HCT116 (cell line): ENCODE measurements at regions not wholly inside any gene's neighbourhood (a gene's known extent, or its start where the extent isn't known, plus 50 kb on each side); places are given as distances from the start of the nearest gene placed in this dataset.

Experiments
- EZH2 ChIP-seq: fragments of 200-600 bp; sonication (generic); IDR thresholded peaks from 2 replicates; pipeline ENCODE4 v1.6.1; 2017; ENCODE audit warnings: antibody characterized with exemption, mixed run types
- JUND ChIP-seq: IDR thresholded peaks from 2 replicates; pipeline ENCODE4 v1.6.1; 2012
- POLR2A ChIP-seq: IDR thresholded peaks from 2 replicates; pipeline ENCODE4 v1.7.0; 2011; ENCODE audit warnings: borderline replicate concordance; ENCODE audit not compliant: insufficient read depth, insufficient read length; ENCODE audit errors: extremely low read depth
- POLR2AphosphoS5 ChIP-seq: IDR thresholded peaks from 2 replicates; pipeline ENCODE4 v1.6.1; 2011; ENCODE audit warnings: mild to moderate bottlenecking, low read depth, low read length, moderate library complexity
- RAD21 ChIP-seq: IDR thresholded peaks from 2 replicates; pipeline ENCODE4 v1.6.1; 2012; ENCODE audit warnings: low read depth, mild to moderate bottlenecking
- SIN3A ChIP-seq: IDR thresholded peaks from 2 replicates; pipeline ENCODE4 v1.6.1; 2012; ENCODE audit warnings: low read depth
- SP1 ChIP-seq: IDR thresholded peaks from 2 replicates; pipeline ENCODE4 v1.6.1; 2012; ENCODE audit warnings: low read depth
- TCF7L2 ChIP-seq: IDR thresholded peaks from 2 replicates; pipeline ENCODE4 v1.7.0; 2011; ENCODE audit warnings: borderline replicate concordance, inconsistent platforms; ENCODE audit not compliant: insufficient read depth, insufficient read length; ENCODE audit errors: extremely low read depth
- YY1 ChIP-seq: IDR thresholded peaks from 2 replicates; pipeline ENCODE4 v1.6.1; 2011; ENCODE audit warnings: low read length, low read depth, moderate library complexity, mild to moderate bottlenecking; ENCODE audit not compliant: insufficient replicate concordance; ENCODE audit errors: extremely low read depth
- ZFX ChIP-seq: fragments of 450-650 bp; IDR thresholded peaks from 2 replicates; pipeline ENCODE4 v1.6.1; 2017
- ZNF274 ChIP-seq: fragments of 200-500 bp; sonication (Bioruptor generic); IDR thresholded peaks from 2 replicates; pipeline ENCODE4 v1.6.1; 2014; ENCODE audit warnings: mild to moderate bottlenecking, low read depth, low read length, inconsistent platforms
- TF ChIP-seq, protein P1 (sequence below), 3 experiments: fragments of 200-600 bp in 1 of 3; sonication (generic) in 1 of 3; IDR thresholded peaks in 2 of 3; conservative IDR thresholded peaks in 1 of 3; 2 replicates each; pipeline ENCODE4 v1.5.1; 2012 to 2017; ENCODE audit warnings: low read depth in 2 of 3, low read length in 2 of 3, antibody characterized with exemption in 1 of 3, borderline replicate concordance in 1 of 3, control low read depth in 1 of 3, mild to moderate bottlenecking in 1 of 3, mixed read lengths in 1 of 3, mixed run types in 1 of 3, moderate library complexity in 1 of 3; ENCODE audit not compliant: insufficient read depth in 1 of 3
- TF ChIP-seq, protein P2 (sequence below): IDR thresholded peaks from 2 replicates; pipeline ENCODE4 v1.6.1; 2012
- TF ChIP-seq, protein P3 (sequence below): IDR thresholded peaks from 2 replicates; pipeline ENCODE4 v1.6.1; 2011; ENCODE audit warnings: mild to moderate bottlenecking, low read length, moderate library complexity; ENCODE audit not compliant: insufficient replicate concordance; ENCODE audit errors: extremely low read depth

DNA sequence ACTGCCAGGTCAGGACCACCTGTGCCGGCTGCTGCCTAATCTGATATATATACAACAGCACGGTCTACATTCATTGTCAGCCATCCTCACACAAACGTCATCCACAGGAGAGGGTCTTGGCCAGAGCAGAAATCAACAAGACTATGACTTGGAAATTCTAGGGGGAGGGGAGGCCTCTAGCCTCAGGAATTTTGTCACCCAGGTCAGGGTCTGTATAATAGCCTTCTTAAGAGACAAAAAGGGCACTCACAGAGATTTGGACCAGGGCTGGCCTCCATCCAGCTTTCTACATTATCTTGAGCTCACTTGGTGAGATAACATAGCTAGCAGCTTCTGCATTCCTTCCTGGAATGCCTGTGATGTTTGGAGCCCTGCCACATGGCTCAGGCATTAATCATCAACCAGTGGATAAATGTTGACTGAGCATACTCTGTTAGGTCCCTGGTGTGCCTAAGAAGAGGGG is 50.4 kb upstream of the CTIF start:
- TF ChIP-seq POLR2A (no peak), TCF7L2 (peak; percentile 43), EZH2 (no peak), YY1 (no peak), POLR2AphosphoS5 (peak; percentile 43; the same call in 1 of the 2 replicates), ZNF274 (no peak), SIN3A (peak; percentile 46; the same call in 1 of the 2 replicates), SP1 (0 out of 2 replicates have a peak, but pooled peaks have one; percentile 41), JUND (peak; percentile 75), RAD21 (no peak), ZFX (no peak)
- TF ChIP-seq, protein P1, sequence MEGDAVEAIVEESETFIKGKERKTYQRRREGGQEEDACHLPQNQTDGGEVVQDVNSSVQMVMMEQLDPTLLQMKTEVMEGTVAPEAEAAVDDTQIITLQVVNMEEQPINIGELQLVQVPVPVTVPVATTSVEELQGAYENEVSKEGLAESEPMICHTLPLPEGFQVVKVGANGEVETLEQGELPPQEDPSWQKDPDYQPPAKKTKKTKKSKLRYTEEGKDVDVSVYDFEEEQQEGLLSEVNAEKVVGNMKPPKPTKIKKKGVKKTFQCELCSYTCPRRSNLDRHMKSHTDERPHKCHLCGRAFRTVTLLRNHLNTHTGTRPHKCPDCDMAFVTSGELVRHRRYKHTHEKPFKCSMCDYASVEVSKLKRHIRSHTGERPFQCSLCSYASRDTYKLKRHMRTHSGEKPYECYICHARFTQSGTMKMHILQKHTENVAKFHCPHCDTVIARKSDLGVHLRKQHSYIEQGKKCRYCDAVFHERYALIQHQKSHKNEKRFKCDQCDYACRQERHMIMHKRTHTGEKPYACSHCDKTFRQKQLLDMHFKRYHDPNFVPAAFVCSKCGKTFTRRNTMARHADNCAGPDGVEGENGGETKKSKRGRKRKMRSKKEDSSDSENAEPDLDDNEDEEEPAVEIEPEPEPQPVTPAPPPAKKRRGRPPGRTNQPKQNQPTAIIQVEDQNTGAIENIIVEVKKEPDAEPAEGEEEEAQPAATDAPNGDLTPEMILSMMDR (IDR thresholded peaks at IDR 0.05 in 2 of 3, conservative IDR thresholded peaks at IDR 0.05 in 1 of 3; ENCODE audit: borderline replicate concordance in 1 of 3, insufficient read depth in 1 of 3, low read depth in 2 of 3, low read length in 2 of 3) = no peak
- TF ChIP-seq, protein P2, sequence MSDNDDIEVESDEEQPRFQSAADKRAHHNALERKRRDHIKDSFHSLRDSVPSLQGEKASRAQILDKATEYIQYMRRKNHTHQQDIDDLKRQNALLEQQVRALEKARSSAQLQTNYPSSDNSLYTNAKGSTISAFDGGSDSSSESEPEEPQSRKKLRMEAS = no peak
- TF ChIP-seq, protein P3, sequence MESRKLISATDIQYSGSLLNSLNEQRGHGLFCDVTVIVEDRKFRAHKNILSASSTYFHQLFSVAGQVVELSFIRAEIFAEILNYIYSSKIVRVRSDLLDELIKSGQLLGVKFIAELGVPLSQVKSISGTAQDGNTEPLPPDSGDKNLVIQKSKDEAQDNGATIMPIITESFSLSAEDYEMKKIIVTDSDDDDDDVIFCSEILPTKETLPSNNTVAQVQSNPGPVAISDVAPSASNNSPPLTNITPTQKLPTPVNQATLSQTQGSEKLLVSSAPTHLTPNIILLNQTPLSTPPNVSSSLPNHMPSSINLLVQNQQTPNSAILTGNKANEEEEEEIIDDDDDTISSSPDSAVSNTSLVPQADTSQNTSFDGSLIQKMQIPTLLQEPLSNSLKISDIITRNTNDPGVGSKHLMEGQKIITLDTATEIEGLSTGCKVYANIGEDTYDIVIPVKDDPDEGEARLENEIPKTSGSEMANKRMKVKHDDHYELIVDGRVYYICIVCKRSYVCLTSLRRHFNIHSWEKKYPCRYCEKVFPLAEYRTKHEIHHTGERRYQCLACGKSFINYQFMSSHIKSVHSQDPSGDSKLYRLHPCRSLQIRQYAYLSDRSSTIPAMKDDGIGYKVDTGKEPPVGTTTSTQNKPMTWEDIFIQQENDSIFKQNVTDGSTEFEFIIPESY = no peak
